Lung (tissue), 11 donors: ENCODE measurements at regions not wholly inside any gene's neighbourhood (a gene's known extent, or its start where the extent isn't known, plus 50 kb on each side); places are given as distances from the start of the nearest gene placed in this dataset.

Experiments used
- ATAC-seq: fragments of 200-7000 bp; cut with Tn5 transposase; one replicate; pipeline ENCODE4 v1.9.1; 2020; ENCODE audit warnings: moderate number of reproducible peaks; ENCODE audit not compliant: insufficient read depth, low FRiP score
- DNase-seq, 3 donors: peaks; one replicate each; pipeline ENCODE4 v3.0.0-alpha.2; 2013 to 2017
- H3K27ac ChIP-seq, 2 donors: one replicate each; pipeline ENCODE4 v1.5.1; 2013; ENCODE audit warnings: mild to moderate bottlenecking in 2 of 2, moderate library complexity in 2 of 2, control low read depth in 1 of 2, inconsistent platforms in 1 of 2, low read depth in 1 of 2, low read length in 1 of 2
- H3K27me3 ChIP-seq, 3 donors: one replicate each; pipeline ENCODE4 v1.5.1; 2013; ENCODE audit warnings: low read length in 2 of 3; ENCODE audit not compliant: control insufficient read depth in 3 of 3, insufficient read depth in 3 of 3
- H3K36me3 ChIP-seq, 4 donors: one replicate each; pipeline ENCODE4 v1.5.1; 2013; ENCODE audit warnings: low read length in 4 of 4, mild to moderate bottlenecking in 1 of 4, moderate library complexity in 1 of 4; ENCODE audit not compliant: control insufficient read depth in 4 of 4, insufficient read depth in 4 of 4
- H3K4me1 ChIP-seq, 5 donors: one replicate each; pipeline ENCODE4 v1.5.1; 2013; ENCODE audit warnings: low read length in 5 of 5, mild to moderate bottlenecking in 2 of 5, moderate library complexity in 1 of 5; ENCODE audit not compliant: control insufficient read depth in 5 of 5, insufficient read depth in 5 of 5
- H3K4me3 ChIP-seq: one replicate; pipeline ENCODE4 v1.5.1; 2013; ENCODE audit warnings: mild to moderate bottlenecking, control low read depth, moderate library complexity
- H3K9ac ChIP-seq, 2 donors: one replicate each; pipeline ENCODE4 v1.5.1; 2013; ENCODE audit warnings: low read length in 2 of 2, control low read depth in 1 of 2; ENCODE audit not compliant: insufficient read depth in 1 of 2
- H3K9me3 ChIP-seq, 4 donors: one replicate each; pipeline ENCODE4 v1.5.1; 2013; ENCODE audit warnings: low read length in 3 of 4, mild to moderate bottlenecking in 1 of 4, moderate library complexity in 1 of 4; ENCODE audit not compliant: control insufficient read depth in 4 of 4, insufficient read depth in 3 of 4
- CTCF ChIP-seq: IDR thresholded peaks from 2 replicates; pipeline ENCODE4 v1.5.1; 2012; ENCODE audit warnings: mild to moderate bottlenecking; ENCODE audit errors: control extremely low read depth, extremely low read depth
- WGBS, 2 donors: extraction: QIAGEN DNeasy Blood & Tissue Kit; methylation state at CpG; one replicate each; pipeline ENCODE4 v1.1.7; 2013; 5-methylcytosine and 5-hydroxymethylcytosine counted together
- donor health status: control.
- donor health status: control.
- donor health status: Bipolar disorder and iron deficiency.
- donor health status: healthy.
- donor health status: DM: yes; HTN: yes; CAD: no.

GRCh38 chr4:34718576-34719245 is 1525.6 kb downstream of the ARAP2 start:
- Histone ChIP-seq H3K36me3 (no peaks in the 10 kb centered on the region), H3K4me3 (no peak overlapping the region), H3K27me3 (no peaks in the 10 kb centered on the region), H3K9me3 (no peaks in the 10 kb centered on the region), H3K9ac (no peak overlapping the region), H3K4me1 (peaks cover 0 to 27% (median 0%) of the 10 kb centered on the region in 5 donors), H3K27ac (no peak overlapping the region)
- TF ChIP-seq CTCF, result no peak
- no peak for ATAC-seq
- WGBS, 2 donors, result 63 to 79% methylated on average over 5 of the region's 5 CpGs
- peak; percentile 51 to 95 (median 95) for DNase-seq

- no peak for TF ChIP-seq CTCF
- ATAC-seq, result no peak
- Histone ChIP-seq H3K9ac (no peak overlapping the region), H3K4me1 (peaks cover 0 to 29% (median 0%) of the 10 kb centered on the region in 5 donors), H3K36me3 (no peaks in the 10 kb centered on the region), H3K27me3 (no peaks in the 10 kb centered on the region), H3K4me3 (no peak overlapping the region), H3K27ac (no peak overlapping the region), H3K9me3 (no peaks in the 10 kb centered on the region)
- WGBS, 2 donors, result 6 to 13% methylated on average over 1 of the region's 1 CpG
- DNase-seq, result peak in 2 of 3 donors; percentile 90 to 91
Measured at GRCh38 chr4:34720571-34720970, 1523.7 kb downstream of the ARAP2 start.

- H3K27me3 ChIP-seq, result no peaks in the 10 kb centered on the region
- 77 to 86% methylated on average over 1 of the region's 1 CpG for WGBS, 2 donors
- no peak overlapping the region for H3K27ac ChIP-seq
- H3K4me3 ChIP-seq, result no peak overlapping the region
- DNase-seq (no peak), ATAC-seq (no peak)
- H3K36me3 ChIP-seq, result no peaks in the 10 kb centered on the region
- no peak for TF ChIP-seq CTCF
- no peaks in the 10 kb centered on the region for H3K9me3 ChIP-seq
- peaks cover 0 to 29% (median 0%) of the 10 kb centered on the region in 5 donors for H3K4me1 ChIP-seq
- no peak overlapping the region for H3K9ac ChIP-seq
Measured at GRCh38 chr4:34721835-34722234, 1522.5 kb downstream of the ARAP2 start.

- ATAC-seq (no peak), DNase-seq (no peak)
- no peaks in the 10 kb centered on the region for H3K27me3 ChIP-seq
- no peak overlapping the region for H3K4me3 ChIP-seq
- H3K9me3 ChIP-seq, result no peaks in the 10 kb centered on the region
- TF ChIP-seq CTCF, result no peak
- 45 to 66% methylated on average over 1 of the region's 1 CpG for WGBS, 2 donors
- no peaks in the 10 kb centered on the region for H3K36me3 ChIP-seq
- peaks cover 0 to 15% (median 0%) of the 10 kb centered on the region in 5 donors for H3K4me1 ChIP-seq
- H3K27ac ChIP-seq, result no peak overlapping the region
- H3K9ac ChIP-seq, result no peak overlapping the region
Measured at GRCh38 chr4:34723605-34724004, 1520.7 kb downstream of the ARAP2 start.
